ENCODE measurements at regions not wholly inside any gene's neighbourhood (a gene's known extent, or its start where the extent isn't known, plus 50 kb on each side); places are given as distances from the start of the nearest gene placed in this dataset.

- TF ChIP-seq CTCF (IDR thresholded peaks at IDR 0.05) (no peak), MXI1 (IDR thresholded peaks at IDR 0.05; ENCODE audit: low read depth, low read length) (no peak), GABPA (IDR thresholded peaks at IDR 0.05; ENCODE audit: low read depth) (no peak), RXRA (IDR thresholded peaks at IDR 0.05; ENCODE audit: borderline replicate concordance, low read depth) (no peak), POLR2AphosphoS5 (IDR thresholded peaks at IDR 0.05; ENCODE audit: low read depth, low read length) (no peak), MEF2A (IDR thresholded peaks at IDR 0.05; ENCODE audit: borderline replicate concordance, low read depth) (no peak), MAX (IDR thresholded peaks at IDR 0.05; ENCODE audit: low read depth) (no peak), ELF1 (IDR thresholded peaks at IDR 0.05) (no peak), RCOR1 (IDR thresholded peaks at IDR 0.05; ENCODE audit: low read length) (peak; percentile 94), TEAD4 (IDR thresholded peaks at IDR 0.05; ENCODE audit: borderline replicate concordance, insufficient read depth) (no peak), SMC3 (IDR thresholded peaks at IDR 0.05; ENCODE audit: low read depth, low read length) (no peak), SIN3A (IDR thresholded peaks at IDR 0.05; ENCODE audit: borderline replicate concordance, low read depth, low read length) (no peak)
- TF ChIP-seq, protein P1, sequence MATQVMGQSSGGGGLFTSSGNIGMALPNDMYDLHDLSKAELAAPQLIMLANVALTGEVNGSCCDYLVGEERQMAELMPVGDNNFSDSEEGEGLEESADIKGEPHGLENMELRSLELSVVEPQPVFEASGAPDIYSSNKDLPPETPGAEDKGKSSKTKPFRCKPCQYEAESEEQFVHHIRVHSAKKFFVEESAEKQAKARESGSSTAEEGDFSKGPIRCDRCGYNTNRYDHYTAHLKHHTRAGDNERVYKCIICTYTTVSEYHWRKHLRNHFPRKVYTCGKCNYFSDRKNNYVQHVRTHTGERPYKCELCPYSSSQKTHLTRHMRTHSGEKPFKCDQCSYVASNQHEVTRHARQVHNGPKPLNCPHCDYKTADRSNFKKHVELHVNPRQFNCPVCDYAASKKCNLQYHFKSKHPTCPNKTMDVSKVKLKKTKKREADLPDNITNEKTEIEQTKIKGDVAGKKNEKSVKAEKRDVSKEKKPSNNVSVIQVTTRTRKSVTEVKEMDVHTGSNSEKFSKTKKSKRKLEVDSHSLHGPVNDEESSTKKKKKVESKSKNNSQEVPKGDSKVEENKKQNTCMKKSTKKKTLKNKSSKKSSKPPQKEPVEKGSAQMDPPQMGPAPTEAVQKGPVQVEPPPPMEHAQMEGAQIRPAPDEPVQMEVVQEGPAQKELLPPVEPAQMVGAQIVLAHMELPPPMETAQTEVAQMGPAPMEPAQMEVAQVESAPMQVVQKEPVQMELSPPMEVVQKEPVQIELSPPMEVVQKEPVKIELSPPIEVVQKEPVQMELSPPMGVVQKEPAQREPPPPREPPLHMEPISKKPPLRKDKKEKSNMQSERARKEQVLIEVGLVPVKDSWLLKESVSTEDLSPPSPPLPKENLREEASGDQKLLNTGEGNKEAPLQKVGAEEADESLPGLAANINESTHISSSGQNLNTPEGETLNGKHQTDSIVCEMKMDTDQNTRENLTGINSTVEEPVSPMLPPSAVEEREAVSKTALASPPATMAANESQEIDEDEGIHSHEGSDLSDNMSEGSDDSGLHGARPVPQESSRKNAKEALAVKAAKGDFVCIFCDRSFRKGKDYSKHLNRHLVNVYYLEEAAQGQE (IDR thresholded peaks at IDR 0.05; ENCODE audit: low read depth, low read length) = no peak
- TF ChIP-seq, protein P2, sequence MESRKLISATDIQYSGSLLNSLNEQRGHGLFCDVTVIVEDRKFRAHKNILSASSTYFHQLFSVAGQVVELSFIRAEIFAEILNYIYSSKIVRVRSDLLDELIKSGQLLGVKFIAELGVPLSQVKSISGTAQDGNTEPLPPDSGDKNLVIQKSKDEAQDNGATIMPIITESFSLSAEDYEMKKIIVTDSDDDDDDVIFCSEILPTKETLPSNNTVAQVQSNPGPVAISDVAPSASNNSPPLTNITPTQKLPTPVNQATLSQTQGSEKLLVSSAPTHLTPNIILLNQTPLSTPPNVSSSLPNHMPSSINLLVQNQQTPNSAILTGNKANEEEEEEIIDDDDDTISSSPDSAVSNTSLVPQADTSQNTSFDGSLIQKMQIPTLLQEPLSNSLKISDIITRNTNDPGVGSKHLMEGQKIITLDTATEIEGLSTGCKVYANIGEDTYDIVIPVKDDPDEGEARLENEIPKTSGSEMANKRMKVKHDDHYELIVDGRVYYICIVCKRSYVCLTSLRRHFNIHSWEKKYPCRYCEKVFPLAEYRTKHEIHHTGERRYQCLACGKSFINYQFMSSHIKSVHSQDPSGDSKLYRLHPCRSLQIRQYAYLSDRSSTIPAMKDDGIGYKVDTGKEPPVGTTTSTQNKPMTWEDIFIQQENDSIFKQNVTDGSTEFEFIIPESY (IDR thresholded peaks at IDR 0.05; ENCODE audit: borderline replicate concordance, low read depth) = no peak
Measured at GRCh38 chr1:95551201-95551600, 317.2 kb downstream of the RWDD3 start (continued).

DNA sequence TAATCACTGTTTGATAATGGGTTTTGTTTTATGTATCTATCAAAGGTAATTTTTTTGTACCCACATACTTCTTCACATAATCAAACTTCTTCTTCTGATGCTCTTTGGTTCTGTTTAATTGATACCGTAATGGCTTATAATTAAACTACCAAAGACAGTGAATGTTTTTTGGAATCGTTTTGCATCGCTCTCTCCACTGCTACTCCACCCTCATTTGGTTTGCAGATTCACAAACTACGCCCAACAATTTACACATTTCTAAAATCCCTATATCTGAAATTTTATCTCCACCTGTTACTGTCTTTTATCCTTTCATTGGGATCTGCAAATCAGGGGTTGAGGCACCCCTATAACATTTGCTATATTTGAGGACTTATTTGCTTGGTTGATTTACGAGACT lies 319.6 kb downstream of the RWDD3 start:
- Histone ChIP-seq H3K4me1 (ENCODE audit: control insufficient read depth in 1 of 2, insufficient read depth in 2 of 2, low read depth in 1 of 2, low read length in 1 of 2) (peaks cover 0 to 13% of the 10 kb centered on the region in 2 experiments; a peak in 2 of 4 replicates), H3K36me3 (replicated peaks in 1 of 2; ENCODE audit: control insufficient read depth in 1 of 2, insufficient read depth in 2 of 2, low read length in 1 of 2) (no peaks in the 10 kb centered on the region), H3K4me3 (ENCODE audit: low read depth in 2 of 2, low read length in 1 of 2) (no peak overlapping the region), H4K20me1 (ENCODE audit: insufficient read depth) (no peaks in the 10 kb centered on the region), H3K27ac (ENCODE audit: low read depth in 2 of 2, low read length in 1 of 2) (no peak overlapping the region; a peak in 1 of 4 replicates), H3K4me2 (no peak overlapping the region), H3K9me3 (no peaks in the 10 kb centered on the region), H2AFZ (ENCODE audit: low read depth) (no peak overlapping the region), H3K9me2 (no peaks in the 10 kb centered on the region), H3K27me3 (ENCODE audit: insufficient read depth) (no peaks in the 10 kb centered on the region), H3K9ac (no peak overlapping the region), H3F3A (replicated peaks; ENCODE audit: insufficient read depth) (no peaks in the 10 kb centered on the region), H3K79me2 (ENCODE audit: insufficient read depth) (no peaks in the 10 kb centered on the region)
- ChIA-PET CTCF (interaction anchor here (1.3 kb wide), 1 partner anchor 8 kb away, joined by 3 read pairs; no protein-coding TSS in a partner anchor), POLR2A (no interaction called here)
- no peak for DNase-seq
- TF ChIP-seq CHD2 (IDR thresholded peaks at IDR 0.05; ENCODE audit: low read length, partially characterized antibody) (no peak), TCF12 (IDR thresholded peaks at IDR 0.05) (no peak)
- WGBS (ENCODE audit: low lambda C conversion rate) = 28% methylated on average over 5 of the region's 5 CpGs

Data from SK-N-SH (cell line).